MCF 10A (cell line): ENCODE measurements at regions not wholly inside any gene's neighbourhood (a gene's known extent, or its start where the extent isn't known, plus 50 kb on each side); places are given as distances from the start of the nearest gene placed in this dataset.

Experiments
- BruUV-seq: library from RNA; stranded (reverse); fragments of 400-500 nt; replicated peaks from 2 replicates; lab custom pipeline; 2021; lab: Mats Ljungman, UMichigan
- CTCF ChIA-PET: fragments of 300-600 bp; sonication (Branson Sonifier 250); formaldehyde crosslinking; extraction: SDS; loops from one replicate; lab custom pipeline; 2021; ENCODE audit warnings: antibody characterized with exemption, inconsistent platforms; lab: Yijun Ruan, JAX
- POLR2A ChIA-PET: fragments of 300-600, 350-650 bp; sonication (Branson Sonifier 250); formaldehyde crosslinking; extraction: SDS; loops from one replicate; lab custom pipeline; 2020; ENCODE audit warnings: antibody characterized with exemption, inconsistent platforms; lab: Yijun Ruan, JAX
- DNase-seq: peaks from one replicate; pipeline ENCODE4 v3.0.0-alpha.2; 2018; ENCODE audit not compliant: unreplicated experiment
- H3K27ac Mint-ChIP-seq: one replicate; pipeline ENCODE4 v1.8.0; 2022; ENCODE audit warnings: mild to moderate bottlenecking, low read depth, mixed read lengths; ENCODE audit not compliant: unreplicated experiment
- H3K27me3 Mint-ChIP-seq: one replicate; pipeline ENCODE4 v1.8.0; 2022; ENCODE audit warnings: mixed read lengths; ENCODE audit not compliant: insufficient read depth, unreplicated experiment
- H3K36me3 Mint-ChIP-seq: one replicate; pipeline ENCODE4 v1.8.0; 2022; ENCODE audit warnings: mild to moderate bottlenecking, moderate library complexity, mixed read lengths; ENCODE audit not compliant: insufficient read depth, unreplicated experiment
- H3K4me1 Mint-ChIP-seq: one replicate; pipeline ENCODE4 v1.8.0; 2022; ENCODE audit warnings: mixed read lengths; ENCODE audit not compliant: insufficient read depth, unreplicated experiment
- H3K4me3 Mint-ChIP-seq: one replicate; pipeline ENCODE4 v1.8.0; 2022; ENCODE audit warnings: mild to moderate bottlenecking, moderate library complexity, mixed read lengths; ENCODE audit not compliant: unreplicated experiment
- H3K9me3 Mint-ChIP-seq: one replicate; pipeline ENCODE4 v1.8.0; 2022; ENCODE audit warnings: mixed read lengths; ENCODE audit not compliant: unreplicated experiment
- intact Hi-C: fragments of 100-400 bp; cut with micrococcal nuclease; formaldehyde crosslinking; loops from 2 replicates; pipeline ENCODE4 v1.14.1; 2022
- TF ChIP-seq, protein P1 (sequence below): fragments of 200-600 bp; IDR thresholded peaks from one replicate; pipeline ENCODE4 v1.8.0; 2022; ENCODE audit warnings: antibody characterized with exemption, mild to moderate bottlenecking; ENCODE audit not compliant: unreplicated experiment

DNA sequence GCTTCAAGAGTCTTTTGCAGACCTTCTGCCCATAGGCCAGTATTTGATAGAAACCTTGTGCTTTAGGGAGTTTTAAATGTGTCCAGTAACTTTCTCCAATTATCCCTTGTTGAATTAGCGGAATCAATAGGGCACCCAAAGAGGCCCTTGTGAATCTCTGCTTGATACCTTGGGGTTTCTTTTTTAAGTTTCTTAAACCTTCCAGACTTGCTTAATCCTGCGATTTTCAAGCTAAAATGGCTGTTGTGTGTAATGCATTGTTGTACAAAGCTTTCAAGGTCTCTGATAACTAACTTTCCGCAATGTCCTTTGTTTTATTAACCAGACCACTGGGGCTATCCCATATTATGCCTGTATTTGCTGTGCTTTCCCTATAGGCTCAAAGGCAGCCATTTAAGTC, 577.4 kb upstream of the RORB start:
- no peak for DNase-seq
- intact Hi-C loops, result no loop called here
- POLR2A ChIA-PET, result no interaction called here
- peaks cover 36% of the 10 kb centered on the region for H3K27me3 Mint-ChIP-seq
- H3K4me1 Mint-ChIP-seq, result no peaks in the 10 kb centered on the region
- H3K4me3 Mint-ChIP-seq, result no peak overlapping the region
- H3K27ac Mint-ChIP-seq, result no peak overlapping the region
- TF ChIP-seq, protein P1, sequence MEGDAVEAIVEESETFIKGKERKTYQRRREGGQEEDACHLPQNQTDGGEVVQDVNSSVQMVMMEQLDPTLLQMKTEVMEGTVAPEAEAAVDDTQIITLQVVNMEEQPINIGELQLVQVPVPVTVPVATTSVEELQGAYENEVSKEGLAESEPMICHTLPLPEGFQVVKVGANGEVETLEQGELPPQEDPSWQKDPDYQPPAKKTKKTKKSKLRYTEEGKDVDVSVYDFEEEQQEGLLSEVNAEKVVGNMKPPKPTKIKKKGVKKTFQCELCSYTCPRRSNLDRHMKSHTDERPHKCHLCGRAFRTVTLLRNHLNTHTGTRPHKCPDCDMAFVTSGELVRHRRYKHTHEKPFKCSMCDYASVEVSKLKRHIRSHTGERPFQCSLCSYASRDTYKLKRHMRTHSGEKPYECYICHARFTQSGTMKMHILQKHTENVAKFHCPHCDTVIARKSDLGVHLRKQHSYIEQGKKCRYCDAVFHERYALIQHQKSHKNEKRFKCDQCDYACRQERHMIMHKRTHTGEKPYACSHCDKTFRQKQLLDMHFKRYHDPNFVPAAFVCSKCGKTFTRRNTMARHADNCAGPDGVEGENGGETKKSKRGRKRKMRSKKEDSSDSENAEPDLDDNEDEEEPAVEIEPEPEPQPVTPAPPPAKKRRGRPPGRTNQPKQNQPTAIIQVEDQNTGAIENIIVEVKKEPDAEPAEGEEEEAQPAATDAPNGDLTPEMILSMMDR, result no peak
- no peaks in the 10 kb centered on the region for H3K9me3 Mint-ChIP-seq
- CTCF ChIA-PET, result no interaction called here
- BruUV-seq, result no TSS peak
- no peaks in the 10 kb centered on the region for H3K36me3 Mint-ChIP-seq

DNA sequence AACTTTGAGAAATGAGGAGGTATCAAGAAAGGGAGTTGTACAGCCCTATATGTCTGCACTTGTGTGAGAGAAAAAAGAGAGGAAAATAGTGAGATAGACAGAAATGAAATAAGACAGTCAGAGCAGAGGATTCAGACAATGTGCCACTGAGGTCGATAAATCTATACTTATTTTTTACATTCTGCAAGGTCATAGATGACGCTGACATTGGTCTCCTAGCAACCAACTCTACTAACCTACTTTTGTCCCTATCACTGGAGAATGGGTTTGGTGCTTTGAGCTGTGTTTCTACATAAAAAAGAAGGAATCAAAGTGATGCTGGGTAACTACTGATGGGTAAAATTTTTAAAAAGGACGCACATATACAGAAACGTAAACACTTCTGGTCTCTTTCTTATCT, 573.3 kb upstream of the RORB start:
- DNase-seq, result no peak
- BruUV-seq, result no TSS peak
- Mint-ChIP-seq H3K4me3 (no peak overlapping the region), H3K4me1 (no peaks in the 10 kb centered on the region), H3K27me3 (peaks cover 42% of the 10 kb centered on the region), H3K36me3 (no peaks in the 10 kb centered on the region), H3K9me3 (peaks cover 12% of the 10 kb centered on the region), H3K27ac (no peak overlapping the region)
- POLR2A ChIA-PET, result no interaction called here
- intact Hi-C loops, result no loop called here
- CTCF ChIA-PET, result no interaction called here
- TF ChIP-seq, protein P1, result no peak

DNA sequence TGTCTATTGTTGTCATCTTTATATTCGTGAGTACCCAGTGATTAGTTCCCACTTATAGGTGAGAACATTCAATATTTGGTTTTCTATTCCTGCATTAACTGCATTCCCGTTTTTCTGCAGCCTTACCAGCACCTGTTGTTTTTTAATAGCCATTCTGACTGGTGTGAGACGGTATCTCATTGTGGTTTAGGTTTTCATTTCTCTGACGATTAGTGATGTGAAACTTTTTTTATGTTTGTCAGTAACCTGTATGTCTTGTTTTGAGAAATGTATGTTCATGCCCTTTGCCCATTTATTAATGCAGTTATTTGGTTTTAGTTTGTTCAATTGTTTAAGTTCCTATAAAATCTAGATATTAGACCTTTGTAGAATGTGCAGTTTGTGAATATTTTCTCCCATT, 546.0 kb upstream of the RORB start:
- intact Hi-C loops, result no loop called here
- BruUV-seq, result no TSS peak
- Mint-ChIP-seq H3K27ac (no peak overlapping the region), H3K9me3 (no peaks in the 10 kb centered on the region), H3K27me3 (peaks cover 80% of the 10 kb centered on the region), H3K4me1 (no peaks in the 10 kb centered on the region), H3K4me3 (no peak overlapping the region), H3K36me3 (no peaks in the 10 kb centered on the region)
- DNase-seq, result no peak
- CTCF ChIA-PET, result no interaction called here
- POLR2A ChIA-PET, result no interaction called here
- TF ChIP-seq, protein P1, result no peak

DNA sequence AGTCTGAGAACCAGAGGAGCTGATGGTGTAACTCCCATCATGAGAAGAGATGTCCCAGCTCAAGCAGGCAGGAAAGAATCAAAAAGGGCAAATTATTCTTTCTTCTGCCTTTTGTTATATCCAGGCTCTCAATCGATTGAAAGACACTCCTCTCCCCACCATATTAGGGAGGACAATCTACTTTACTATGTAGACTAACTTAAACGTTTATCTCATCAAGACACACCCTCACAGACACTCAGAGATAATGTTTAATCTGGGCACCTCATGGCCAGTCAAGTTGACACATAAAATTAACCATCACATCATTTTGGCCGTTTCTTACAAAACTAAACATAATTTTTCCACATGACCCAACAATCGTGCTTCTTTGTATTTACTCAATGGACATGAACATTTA, 534.3 kb upstream of the RORB start:
- H3K27ac Mint-ChIP-seq, result no peak overlapping the region
- ChIA-PET POLR2A (no interaction called here), CTCF (no interaction called here)
- H3K4me3 Mint-ChIP-seq, result no peak overlapping the region
- no peaks in the 10 kb centered on the region for H3K9me3 Mint-ChIP-seq
- BruUV-seq, result no TSS peak
- H3K36me3 Mint-ChIP-seq, result no peaks in the 10 kb centered on the region
- no peaks in the 10 kb centered on the region for H3K4me1 Mint-ChIP-seq
- intact Hi-C loops, result no loop called here
- no peaks in the 10 kb centered on the region for H3K27me3 Mint-ChIP-seq
- TF ChIP-seq, protein P1, result no peak
- DNase-seq, result no peak
